Dendritic cell treated with granulocyte-macrophage colony-stimulating factor and Interleukin-4, amounts not matched to agents 40 ng/mL and 50 ng/mL, for 4 days (primary cell): ENCODE measurements at regions not wholly inside any gene's neighbourhood (a gene's known extent, or its start where the extent isn't known, plus 50 kb on each side); places are given as distances from the start of the nearest gene placed in this dataset.
"Not testable (repeated sequence)": the region's sequence is repeated elsewhere in the genome, so short reads cannot be mapped to it uniquely, and the experiment has no call there.

Experiments
- H3K27ac Mint-ChIP-seq: one replicate; pipeline ENCODE4 v1.8.0; 2022; ENCODE audit warnings: mild to moderate bottlenecking, mixed read lengths
- H3K27me3 Mint-ChIP-seq: one replicate; pipeline ENCODE4 v1.8.0; 2022; ENCODE audit warnings: mild to moderate bottlenecking, mixed read lengths
- H3K36me3 Mint-ChIP-seq: one replicate; pipeline ENCODE4 v1.8.0; 2022; ENCODE audit warnings: low read depth, mixed read lengths
- H3K4me1 Mint-ChIP-seq: one replicate; pipeline ENCODE4 v1.8.0; 2022; ENCODE audit warnings: low read depth, mixed read lengths
- H3K4me3 Mint-ChIP-seq: one replicate; pipeline ENCODE4 v1.8.0; 2022; ENCODE audit warnings: mild to moderate bottlenecking, moderate library complexity, mixed read lengths
- H3K9me3 Mint-ChIP-seq: one replicate; pipeline ENCODE4 v1.8.0; 2022; ENCODE audit warnings: mixed read lengths
- intact Hi-C: fragments of 100-400 bp; cut with micrococcal nuclease; formaldehyde crosslinking; loops from one replicate; pipeline ENCODE4 v1.15.0; 2022

DNA sequence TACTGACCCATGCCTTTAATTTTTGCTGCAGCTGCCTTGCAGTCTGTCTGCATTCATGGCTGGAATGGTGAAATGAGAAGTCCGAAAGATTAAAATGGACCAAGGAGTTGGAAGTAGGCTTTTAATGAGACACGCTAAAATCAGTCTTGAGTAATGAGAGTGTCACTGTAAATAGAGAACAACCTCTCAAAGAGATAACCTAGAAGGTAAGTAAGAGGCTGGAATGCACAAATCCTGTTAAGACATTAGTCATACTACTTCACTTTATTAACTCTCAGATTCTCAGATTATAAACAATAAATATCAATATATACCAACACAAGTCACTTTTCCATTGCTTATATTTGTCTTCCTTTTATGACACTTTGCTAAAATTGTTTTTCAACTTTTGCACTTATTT lies 880.6 kb upstream of the C9orf72 start:
- H3K9me3 Mint-ChIP-seq, result no peaks in the 10 kb centered on the region
- H3K36me3 Mint-ChIP-seq, result no peaks in the 10 kb centered on the region
- no peaks in the 10 kb centered on the region for H3K4me1 Mint-ChIP-seq
- H3K27ac Mint-ChIP-seq, result no peak overlapping the region
- no peaks in the 10 kb centered on the region for H3K27me3 Mint-ChIP-seq
- intact Hi-C loops, result no loop called here
- H3K4me3 Mint-ChIP-seq, result no peak overlapping the region

DNA sequence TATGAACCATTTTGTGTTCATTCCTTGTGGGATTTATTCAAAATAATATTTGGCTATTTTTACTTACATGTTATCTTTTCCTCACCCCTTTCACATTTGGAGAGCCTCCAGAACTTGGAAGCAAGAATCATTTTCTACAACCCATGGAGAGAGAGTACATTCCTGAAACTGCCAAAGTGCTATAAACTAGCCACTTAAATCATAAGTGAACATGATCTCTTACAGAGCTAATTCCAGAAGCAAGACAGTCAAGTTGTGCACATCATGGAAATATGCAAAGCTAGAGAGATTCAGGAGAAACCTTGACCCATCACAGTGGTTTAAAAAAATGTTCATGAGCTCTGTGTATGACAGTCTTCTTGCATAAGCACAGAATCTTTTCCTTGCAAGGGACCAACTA lies 883.6 kb upstream of the C9orf72 start:
- Mint-ChIP-seq H3K9me3 (no peaks in the 10 kb centered on the region), H3K36me3 (no peaks in the 10 kb centered on the region), H3K4me3 (no peak overlapping the region), H3K4me1 (no peaks in the 10 kb centered on the region), H3K27me3 (no peaks in the 10 kb centered on the region), H3K27ac (no peak overlapping the region)
- intact Hi-C loops, result no loop called here

DNA sequence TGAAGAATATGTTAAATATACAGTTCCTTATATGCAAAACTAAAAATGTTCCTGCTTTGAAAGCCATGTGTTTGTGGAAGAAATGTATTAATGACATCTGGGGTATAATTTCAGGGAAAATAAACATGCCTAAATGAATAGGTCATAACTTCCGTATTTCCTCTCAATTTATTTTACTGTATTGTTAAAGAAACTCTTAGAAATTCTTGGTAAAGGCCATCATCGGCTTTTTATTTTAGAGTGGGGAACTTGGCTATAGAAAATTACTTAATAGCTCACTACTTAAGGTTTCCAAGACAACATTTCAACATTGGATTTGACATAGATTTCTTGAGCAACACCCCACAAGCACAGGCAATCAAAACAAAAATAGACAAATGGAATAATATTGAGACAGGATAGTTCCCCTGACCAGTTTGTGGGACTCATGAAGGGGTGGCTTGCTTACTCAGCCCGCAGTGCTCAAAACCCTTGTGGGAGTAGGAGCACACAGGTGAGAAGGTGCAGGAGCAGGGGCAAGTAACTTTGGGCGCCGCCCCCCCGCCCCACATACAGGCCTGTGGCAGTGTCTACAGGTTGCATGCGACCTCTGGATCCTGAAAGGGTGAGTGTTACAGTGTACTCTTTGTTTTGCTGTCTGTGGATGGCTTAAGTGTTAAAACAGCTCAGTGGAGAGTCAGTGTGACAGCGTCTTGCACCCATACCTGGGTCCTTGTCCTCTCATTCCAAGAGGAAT lies 891.4 kb upstream of the C9orf72 start:
- Mint-ChIP-seq H3K4me3 (no peak overlapping the region), H3K27ac (no peak overlapping the region), H3K9me3 (peaks cover 26% of the 10 kb centered on the region), H3K36me3 (no peaks in the 10 kb centered on the region), H3K27me3 (no peaks in the 10 kb centered on the region), H3K4me1 (no peaks in the 10 kb centered on the region)
- intact Hi-C loops, result no loop called here

DNA sequence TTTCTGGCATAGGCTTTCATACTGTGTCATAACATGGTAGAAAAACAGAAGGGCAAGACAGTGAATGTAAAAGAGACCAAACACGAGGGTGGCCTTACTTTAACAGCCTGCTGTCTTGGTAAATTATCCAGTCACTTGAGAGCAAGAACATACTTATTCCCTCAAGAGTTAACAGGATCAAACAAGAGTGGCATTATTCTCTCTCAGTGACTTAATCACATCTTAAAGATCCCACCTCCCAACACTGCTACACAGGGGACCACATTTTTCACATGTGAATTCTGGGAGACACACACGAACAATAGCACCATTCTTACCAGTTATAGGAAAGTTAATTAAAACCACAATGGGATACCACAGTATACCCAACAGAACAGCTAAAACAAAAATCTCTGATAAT lies 898.0 kb upstream of the C9orf72 start:
- Mint-ChIP-seq H3K9me3 (peaks cover 9% of the 10 kb centered on the region), H3K4me3 (no peak overlapping the region), H3K27ac (no peak overlapping the region), H3K4me1 (no peaks in the 10 kb centered on the region), H3K36me3 (no peaks in the 10 kb centered on the region), H3K27me3 (no peaks in the 10 kb centered on the region)
- intact Hi-C loops, result no loop called here

DNA sequence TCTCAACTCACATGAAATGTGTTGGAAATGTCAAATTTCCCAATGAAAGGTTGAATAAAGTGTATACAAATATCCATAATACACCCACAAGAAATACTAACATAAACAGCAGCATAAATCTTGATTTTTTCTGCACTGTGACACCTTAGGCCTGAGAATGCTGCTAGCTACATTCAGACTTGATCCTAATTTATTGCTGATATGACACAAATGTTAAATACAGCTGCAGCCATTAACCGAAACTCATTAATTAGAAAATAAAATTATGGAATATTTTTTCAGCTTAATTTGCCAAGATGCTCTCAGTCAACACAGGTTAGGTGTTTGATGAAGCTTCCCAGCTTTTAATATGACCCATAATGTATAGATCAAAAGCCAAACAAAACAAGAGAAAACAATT lies 914.3 kb upstream of the C9orf72 start:
- Mint-ChIP-seq H3K9me3 (no peaks in the 10 kb centered on the region), H3K27ac (no peak overlapping the region), H3K4me3 (no peak overlapping the region), H3K27me3 (no peaks in the 10 kb centered on the region), H3K4me1 (no peaks in the 10 kb centered on the region), H3K36me3 (no peaks in the 10 kb centered on the region)
- intact Hi-C loops, result no loop called here

DNA sequence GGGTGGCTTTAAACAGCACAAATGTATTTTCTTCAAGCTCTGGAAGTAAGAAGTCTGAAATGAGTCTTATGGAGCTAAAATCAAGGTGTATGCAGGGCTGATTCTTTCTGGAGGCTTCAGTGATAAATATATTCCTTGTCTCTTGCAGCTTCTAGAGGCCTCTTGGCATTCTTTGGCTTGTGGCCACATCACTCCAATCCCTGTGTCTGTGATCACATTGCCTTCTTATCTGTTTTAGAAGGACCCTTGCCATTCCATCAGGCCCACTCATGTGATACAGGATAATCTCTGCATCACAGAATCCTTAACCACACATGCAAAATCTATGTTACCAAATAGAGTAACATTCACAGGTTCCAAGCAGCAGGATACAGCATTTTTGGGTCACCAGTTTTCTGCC lies 917.8 kb upstream of the C9orf72 start:
- intact Hi-C loops, result no loop called here
- H3K36me3 Mint-ChIP-seq, result no peaks in the 10 kb centered on the region
- no peak overlapping the region for H3K4me3 Mint-ChIP-seq

DNA sequence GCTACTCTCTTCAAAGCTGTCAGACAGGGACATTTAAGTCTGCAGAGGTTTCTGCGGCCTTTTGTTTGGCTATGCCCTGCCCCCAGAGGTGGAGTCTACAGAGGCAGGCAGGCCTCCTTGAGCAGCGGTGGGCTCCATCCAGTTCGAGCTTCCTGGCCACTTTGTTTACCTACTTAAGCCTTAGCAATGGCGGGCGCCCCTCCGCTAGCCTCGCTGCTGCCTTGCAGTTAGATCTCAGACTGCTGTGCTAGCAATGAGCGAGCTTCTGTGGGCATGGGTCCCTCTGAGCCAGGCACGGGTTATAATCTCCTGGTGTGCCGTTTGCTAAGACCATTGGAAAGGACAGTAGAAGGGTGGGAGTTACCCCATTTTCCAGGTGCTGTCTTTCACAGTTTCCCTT lies 924.9 kb upstream of the C9orf72 start:
- H3K9me3 Mint-ChIP-seq, result peaks cover 40% of the 10 kb centered on the region
- H3K27me3 Mint-ChIP-seq, intact Hi-C loops, H3K4me3 Mint-ChIP-seq, H3K36me3 Mint-ChIP-seq, H3K27ac Mint-ChIP-seq, H3K4me1 Mint-ChIP-seq: not testable (repeated sequence)

More for the DNA sequence above, 917.8 kb upstream of the C9orf72 start:
- Mint-ChIP-seq H3K27ac (no peak overlapping the region), H3K4me1 (no peaks in the 10 kb centered on the region), H3K9me3 (peaks cover 11% of the 10 kb centered on the region), H3K27me3 (no peaks in the 10 kb centered on the region)

DNA sequence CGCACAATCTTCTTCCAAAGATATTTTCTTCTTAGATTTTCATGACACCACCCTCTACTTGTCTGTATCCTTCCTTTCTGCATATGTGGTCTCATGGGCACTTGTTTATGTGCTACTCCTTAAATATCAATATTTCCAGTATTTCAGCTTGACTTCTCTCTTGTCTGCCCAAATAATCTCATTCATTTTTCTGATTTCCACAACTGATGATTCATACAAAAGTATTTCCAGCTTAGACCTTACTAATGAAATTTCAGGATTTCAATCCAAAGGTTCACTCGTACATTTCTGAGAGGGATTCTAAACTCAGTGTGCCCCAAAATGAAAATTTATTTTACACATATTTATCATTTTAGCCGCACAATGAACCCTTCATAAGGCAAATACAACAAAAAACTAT lies 928.9 kb upstream of the C9orf72 start:
- Mint-ChIP-seq H3K4me1 (no peaks in the 10 kb centered on the region), H3K4me3 (no peak overlapping the region), H3K27ac (no peak overlapping the region), H3K36me3 (no peaks in the 10 kb centered on the region), H3K27me3 (no peaks in the 10 kb centered on the region), H3K9me3 (peaks cover 24% of the 10 kb centered on the region)
- intact Hi-C loops, result no loop called here

DNA sequence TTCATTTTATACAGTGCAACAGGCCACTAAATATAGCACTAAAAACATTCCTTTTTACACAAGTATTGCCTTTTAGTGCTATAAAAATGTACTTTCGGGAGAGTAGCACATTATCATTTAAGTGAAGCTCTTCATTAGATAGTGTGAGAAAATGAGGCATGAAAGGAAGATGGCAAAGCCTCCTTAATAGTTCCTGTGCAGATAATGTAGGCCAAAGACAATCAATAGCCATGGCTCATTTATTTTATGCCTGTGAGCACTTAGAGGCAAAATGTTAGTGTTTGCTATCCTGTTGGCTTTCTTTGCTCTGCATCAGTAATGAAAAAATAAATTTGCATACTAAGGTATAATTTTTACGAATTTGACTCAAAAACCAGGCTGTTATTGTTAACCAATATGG lies 929.5 kb upstream of the C9orf72 start:
- peaks cover 18% of the 10 kb centered on the region for H3K9me3 Mint-ChIP-seq
- no peak overlapping the region for H3K4me3 Mint-ChIP-seq
- intact Hi-C loops, result no loop called here
- H3K36me3 Mint-ChIP-seq, result no peaks in the 10 kb centered on the region
- no peaks in the 10 kb centered on the region for H3K27me3 Mint-ChIP-seq
- no peak overlapping the region for H3K27ac Mint-ChIP-seq
- H3K4me1 Mint-ChIP-seq, result no peaks in the 10 kb centered on the region

DNA sequence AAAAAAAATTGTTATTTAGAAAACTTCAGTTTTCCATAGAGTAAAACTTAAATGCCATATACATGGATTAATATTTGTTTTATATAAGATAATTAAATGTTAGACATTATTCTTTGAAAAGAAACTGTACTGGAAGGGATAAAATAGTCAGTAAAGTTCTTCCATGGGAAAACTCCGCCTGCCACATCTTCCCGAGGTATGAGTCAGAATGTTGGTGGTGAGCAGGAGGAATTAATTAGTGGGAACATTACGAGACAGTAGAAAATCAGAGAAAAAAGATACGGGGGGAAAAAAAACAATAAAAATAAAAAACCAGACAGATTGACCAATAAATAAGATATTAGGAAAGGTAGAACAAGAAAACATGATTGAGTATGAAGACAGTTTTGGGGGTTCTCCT lies 930.3 kb upstream of the C9orf72 start:
- Mint-ChIP-seq H3K27ac (no peak overlapping the region), H3K4me3 (no peak overlapping the region), H3K4me1 (no peaks in the 10 kb centered on the region), H3K27me3 (no peaks in the 10 kb centered on the region), H3K36me3 (no peaks in the 10 kb centered on the region), H3K9me3 (peaks cover 18% of the 10 kb centered on the region)
- intact Hi-C loops, result no loop called here

DNA sequence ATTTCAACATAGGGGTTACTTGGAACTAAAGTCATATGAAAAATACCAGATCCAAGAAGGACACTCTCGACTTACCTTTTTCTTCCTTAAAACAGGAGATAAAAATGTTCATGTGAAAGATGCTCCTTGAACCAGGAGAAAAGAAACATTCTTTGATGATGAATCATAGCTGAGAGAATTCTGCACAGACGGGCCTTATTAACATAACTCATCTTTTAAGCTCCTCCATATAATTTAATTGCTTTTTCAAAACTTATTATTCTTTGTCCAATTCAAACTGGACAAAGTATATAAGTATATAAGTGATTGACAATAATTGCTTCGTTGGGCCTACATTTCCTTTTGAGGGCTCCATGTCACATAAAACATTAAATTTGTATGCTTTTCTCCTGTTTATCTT lies 945.2 kb upstream of the C9orf72 start:
- Mint-ChIP-seq H3K4me3 (no peak overlapping the region), H3K9me3 (peaks cover 16% of the 10 kb centered on the region), H3K4me1 (no peaks in the 10 kb centered on the region), H3K27ac (no peak overlapping the region), H3K27me3 (no peaks in the 10 kb centered on the region), H3K36me3 (no peaks in the 10 kb centered on the region)
- intact Hi-C loops, result no loop called here

DNA sequence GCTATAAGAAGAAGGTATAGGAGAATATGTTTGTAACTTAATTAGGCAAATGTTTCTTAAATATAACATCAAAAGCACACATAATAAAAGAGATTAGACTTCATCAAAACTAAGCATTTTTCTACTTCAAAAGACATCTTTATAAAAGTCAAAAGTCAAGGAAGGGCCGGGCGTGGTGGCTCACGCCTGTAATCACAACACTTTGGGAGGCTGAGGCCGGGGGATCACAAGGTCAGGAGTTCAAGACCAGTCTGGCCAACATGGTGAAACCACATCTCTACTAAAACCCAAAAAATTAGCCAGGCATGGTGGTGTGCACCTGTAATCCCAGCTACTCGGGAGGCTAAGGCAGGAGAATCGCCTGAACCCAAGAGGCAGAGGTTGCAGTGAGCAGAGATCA lies 951.0 kb upstream of the C9orf72 start:
- peaks cover 16% of the 10 kb centered on the region for H3K9me3 Mint-ChIP-seq
- H3K4me1 Mint-ChIP-seq, H3K27ac Mint-ChIP-seq, H3K27me3 Mint-ChIP-seq, H3K36me3 Mint-ChIP-seq, H3K4me3 Mint-ChIP-seq, intact Hi-C loops: not testable (repeated sequence)

DNA sequence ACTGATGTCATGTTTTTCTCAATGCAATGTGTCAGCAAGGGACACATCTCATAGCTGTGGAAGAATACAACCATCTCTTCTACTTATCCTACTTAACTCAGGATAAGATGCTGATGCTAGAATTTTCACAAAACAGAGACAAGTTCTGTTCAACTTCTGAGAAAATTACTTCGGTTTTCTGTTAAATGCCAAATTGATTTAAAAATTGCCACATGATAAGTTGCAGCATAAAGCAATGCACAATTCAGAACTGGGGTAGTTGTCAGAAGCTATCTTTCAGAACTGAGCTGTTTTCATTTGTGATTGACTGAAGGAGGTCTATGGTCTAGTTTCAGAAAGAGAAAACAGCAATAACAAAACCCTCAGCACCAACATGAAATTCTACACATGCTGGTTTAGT lies 954.8 kb upstream of the C9orf72 start:
- Mint-ChIP-seq H3K36me3 (no peaks in the 10 kb centered on the region), H3K4me1 (no peaks in the 10 kb centered on the region), H3K4me3 (no peak overlapping the region), H3K27ac (no peak overlapping the region), H3K27me3 (no peaks in the 10 kb centered on the region), H3K9me3 (peaks cover under 1% of the 10 kb centered on the region)
- intact Hi-C loops, result no loop called here

DNA sequence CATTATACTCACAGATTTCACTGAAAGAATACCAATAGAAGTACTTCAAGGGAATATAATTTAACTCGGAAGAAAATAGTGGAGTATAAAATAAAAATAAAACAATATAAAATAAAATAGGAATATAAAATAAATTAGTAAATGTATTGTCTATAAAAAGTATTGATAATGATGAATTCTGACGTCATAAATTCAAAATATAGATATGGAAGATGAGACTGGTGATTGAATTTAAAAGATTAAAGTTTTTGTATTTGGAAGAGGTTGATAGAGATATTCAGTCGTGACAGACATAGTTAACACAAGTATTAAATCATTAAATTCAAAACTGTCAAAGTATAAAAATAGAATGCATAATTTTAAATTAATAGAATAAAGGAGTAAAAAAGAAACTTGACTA lies 964.9 kb upstream of the C9orf72 start:
- Mint-ChIP-seq H3K4me3 (no peak overlapping the region), H3K27ac (no peak overlapping the region), H3K4me1 (no peaks in the 10 kb centered on the region), H3K27me3 (no peaks in the 10 kb centered on the region), H3K9me3 (no peaks in the 10 kb centered on the region), H3K36me3 (no peaks in the 10 kb centered on the region)
- intact Hi-C loops, result no loop called here

DNA sequence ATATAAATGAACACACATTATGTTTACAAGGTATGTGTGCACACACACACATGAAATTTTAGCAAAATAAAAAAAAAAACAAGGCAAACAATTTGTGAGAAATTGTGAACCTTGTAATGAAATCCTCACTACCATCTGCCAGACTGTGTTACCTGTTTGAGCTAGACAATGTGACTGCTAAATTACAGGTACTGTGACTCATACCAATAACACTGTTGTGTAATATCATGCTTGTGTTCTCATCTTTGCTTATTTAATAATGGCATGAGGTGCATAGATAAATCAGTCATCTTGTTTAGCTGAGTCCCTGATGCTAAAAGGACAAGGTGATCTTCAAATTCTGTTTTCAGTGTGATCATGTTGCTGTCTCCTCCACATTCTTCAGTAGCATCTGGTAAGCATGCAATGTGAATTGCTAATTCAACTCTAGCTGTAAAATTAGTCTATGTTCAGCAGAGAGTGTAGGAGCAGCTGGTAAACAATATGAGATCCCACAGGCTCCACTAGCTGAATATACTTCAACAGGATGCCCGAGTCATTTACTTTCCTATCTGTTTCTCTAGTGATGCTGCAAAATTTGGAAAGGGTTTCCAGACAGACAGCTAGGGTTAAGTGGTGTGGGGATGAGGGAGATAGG lies 966.3 kb upstream of the C9orf72 start:
- Mint-ChIP-seq H3K9me3 (no peaks in the 10 kb centered on the region), H3K27ac (no peak overlapping the region), H3K4me1 (no peaks in the 10 kb centered on the region), H3K27me3 (no peaks in the 10 kb centered on the region), H3K36me3 (no peaks in the 10 kb centered on the region), H3K4me3 (no peak overlapping the region)
- intact Hi-C loops, result no loop called here
